VCaP (cell line): ENCODE measurements at regions not wholly inside any gene's neighbourhood (a gene's known extent, or its start where the extent isn't known, plus 50 kb on each side); places are given as distances from the start of the nearest gene placed in this dataset.

Source experiments
- H3K27ac ChIP-seq: fragments of 450-650 bp; 2 replicates; pipeline ENCODE4 v1.5.1; 2017
- TF ChIP-seq, protein P1 (sequence below): fragments of 450-650 bp; conservative IDR thresholded peaks from 2 replicates; pipeline ENCODE4 v1.5.1; 2017; ENCODE audit warnings: mild to moderate bottlenecking, moderate library complexity

DNA sequence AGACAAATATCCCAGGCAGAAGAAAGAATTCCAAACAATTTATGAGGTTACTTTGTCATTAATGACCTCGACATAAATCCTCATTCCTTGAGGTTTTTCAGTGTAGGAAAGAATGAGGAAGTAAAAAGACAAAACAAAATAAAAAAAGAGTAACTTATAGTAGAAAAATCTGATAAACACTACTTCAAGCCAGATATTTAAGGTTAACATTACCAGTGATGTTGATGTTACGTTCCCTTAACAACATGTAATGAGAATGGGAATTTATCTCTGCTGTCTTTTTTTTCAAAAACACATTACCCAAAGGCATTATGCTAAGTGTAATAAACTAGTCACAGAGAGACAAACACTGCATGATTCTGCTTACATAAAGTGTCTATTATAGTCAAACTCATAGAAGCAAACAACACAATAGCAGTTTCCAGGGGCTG lies 935.1 kb downstream of the SLITRK1 start:
- no peak overlapping the region for H3K27ac ChIP-seq
- TF ChIP-seq, protein P1, sequence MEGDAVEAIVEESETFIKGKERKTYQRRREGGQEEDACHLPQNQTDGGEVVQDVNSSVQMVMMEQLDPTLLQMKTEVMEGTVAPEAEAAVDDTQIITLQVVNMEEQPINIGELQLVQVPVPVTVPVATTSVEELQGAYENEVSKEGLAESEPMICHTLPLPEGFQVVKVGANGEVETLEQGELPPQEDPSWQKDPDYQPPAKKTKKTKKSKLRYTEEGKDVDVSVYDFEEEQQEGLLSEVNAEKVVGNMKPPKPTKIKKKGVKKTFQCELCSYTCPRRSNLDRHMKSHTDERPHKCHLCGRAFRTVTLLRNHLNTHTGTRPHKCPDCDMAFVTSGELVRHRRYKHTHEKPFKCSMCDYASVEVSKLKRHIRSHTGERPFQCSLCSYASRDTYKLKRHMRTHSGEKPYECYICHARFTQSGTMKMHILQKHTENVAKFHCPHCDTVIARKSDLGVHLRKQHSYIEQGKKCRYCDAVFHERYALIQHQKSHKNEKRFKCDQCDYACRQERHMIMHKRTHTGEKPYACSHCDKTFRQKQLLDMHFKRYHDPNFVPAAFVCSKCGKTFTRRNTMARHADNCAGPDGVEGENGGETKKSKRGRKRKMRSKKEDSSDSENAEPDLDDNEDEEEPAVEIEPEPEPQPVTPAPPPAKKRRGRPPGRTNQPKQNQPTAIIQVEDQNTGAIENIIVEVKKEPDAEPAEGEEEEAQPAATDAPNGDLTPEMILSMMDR, result no peak

DNA sequence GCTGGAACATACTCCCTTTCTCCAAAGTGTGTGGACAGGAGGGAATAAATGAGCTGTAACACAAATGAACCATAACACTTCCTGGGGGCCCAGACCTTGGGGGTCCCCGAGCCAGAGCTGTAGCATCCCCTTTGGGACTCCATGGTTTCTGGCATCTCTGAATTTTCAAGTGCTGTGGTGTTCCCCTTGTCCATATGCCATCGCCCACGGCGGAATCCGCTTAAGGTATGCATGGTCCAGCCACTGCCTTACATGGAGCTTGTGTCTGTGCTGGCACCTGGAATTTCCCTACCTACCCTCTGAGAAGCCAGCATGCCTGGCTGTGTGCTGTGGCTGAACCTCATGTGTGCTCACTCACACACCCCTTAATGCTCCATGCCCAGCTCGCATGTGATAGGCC lies 943.6 kb downstream of the SLITRK1 start:
- TF ChIP-seq, protein P1, result no peak
- H3K27ac ChIP-seq, result no peak overlapping the region

DNA sequence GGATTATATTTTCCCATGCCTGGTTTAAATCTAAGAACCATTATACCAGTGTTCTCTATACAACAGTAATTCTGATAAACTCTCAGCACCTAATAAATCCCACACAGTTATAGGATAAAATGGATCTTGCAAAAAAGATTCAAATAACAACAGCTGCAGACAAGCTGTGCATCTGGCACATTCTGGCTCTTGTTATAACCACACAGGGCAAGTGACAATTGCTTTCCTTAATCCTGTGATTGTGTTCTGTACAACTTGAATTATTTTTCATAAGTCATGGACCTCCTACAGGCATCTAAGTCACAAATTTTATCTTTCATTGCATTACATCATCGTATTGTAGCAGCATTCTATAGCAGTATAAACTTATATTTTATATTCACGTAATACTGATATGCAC lies 948.3 kb downstream of the SLITRK1 start:
- H3K27ac ChIP-seq, result no peak overlapping the region
- TF ChIP-seq, protein P1, result no peak

DNA sequence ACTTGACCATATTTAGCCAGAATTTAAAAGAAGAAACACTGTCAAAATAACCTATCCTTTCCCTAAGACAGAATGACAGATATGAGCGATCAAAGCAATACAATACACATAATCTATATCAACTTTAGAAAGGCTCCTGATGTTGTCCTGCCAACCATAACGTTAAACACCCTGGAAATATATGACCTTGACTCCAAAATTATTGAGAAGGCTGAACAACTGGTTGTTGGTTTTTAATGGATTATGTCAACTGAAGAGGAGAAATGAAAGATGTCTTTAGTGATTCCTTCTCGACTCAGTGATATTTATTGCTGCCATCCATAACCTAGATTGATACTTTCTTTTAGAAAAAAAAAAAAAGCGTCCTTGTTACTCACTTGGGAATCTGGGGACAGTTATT lies 957.2 kb downstream of the SLITRK1 start:
- H3K27ac ChIP-seq, result no peak overlapping the region
- TF ChIP-seq, protein P1, result no peak

DNA sequence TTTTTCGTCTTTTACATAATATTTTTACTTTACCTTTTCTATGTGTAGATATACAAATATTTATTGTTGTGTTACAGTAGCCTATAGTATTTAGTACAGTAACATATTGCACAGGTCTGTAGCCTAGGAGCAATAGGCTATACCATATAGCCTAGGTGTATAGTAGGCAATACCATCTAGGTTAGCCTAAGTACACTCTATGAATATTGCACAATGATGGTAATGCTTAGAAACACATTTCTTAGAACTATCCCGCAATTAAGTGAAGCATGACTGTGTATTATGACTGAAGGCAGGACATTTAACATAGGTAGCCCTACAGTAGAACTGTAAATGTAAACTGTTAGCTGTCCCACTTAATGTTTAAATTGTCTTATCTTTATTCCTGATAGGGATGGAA lies 964.3 kb downstream of the SLITRK1 start:
- H3K27ac ChIP-seq, result no peak overlapping the region
- TF ChIP-seq, protein P1, result no peak

DNA sequence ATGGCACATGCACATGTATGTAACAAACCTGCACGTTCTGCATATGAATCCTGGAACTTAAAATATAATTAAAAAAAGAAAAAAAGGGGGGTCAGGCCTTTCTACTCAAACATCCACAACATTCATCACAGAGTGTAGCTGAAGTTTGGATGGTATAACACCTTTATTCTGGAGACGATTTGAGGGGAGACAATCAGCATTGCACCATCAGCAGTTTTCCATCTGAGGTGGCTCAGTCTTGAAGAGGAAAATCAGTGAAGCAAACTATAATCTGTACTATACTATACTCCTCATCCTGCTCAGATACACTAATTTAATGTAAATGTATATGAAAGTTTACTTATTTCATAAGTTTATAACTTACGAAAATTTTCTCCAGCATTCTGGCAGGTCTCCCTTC lies 969.7 kb downstream of the SLITRK1 start:
- TF ChIP-seq, protein P1, result no peak
- H3K27ac ChIP-seq, result no peak overlapping the region

DNA sequence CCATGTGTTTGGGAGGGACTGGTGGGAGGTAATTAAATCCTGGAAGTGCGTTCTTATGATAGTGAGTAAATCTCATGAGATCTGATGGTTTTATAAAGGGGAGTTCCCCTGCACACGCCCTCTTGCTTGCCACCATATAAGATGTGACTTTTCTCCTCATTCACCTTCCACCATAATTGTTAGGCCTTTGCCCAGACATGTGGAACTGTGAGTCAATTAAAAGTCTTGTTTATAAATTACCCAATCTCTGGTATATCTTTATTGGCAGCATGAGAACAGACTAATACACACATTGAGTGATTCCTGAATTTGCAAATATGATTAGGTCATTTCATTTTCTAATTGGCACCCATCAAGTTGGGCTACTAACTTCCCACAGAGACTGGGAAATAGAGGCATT lies 977.2 kb downstream of the SLITRK1 start:
- no peak overlapping the region for H3K27ac ChIP-seq
- TF ChIP-seq, protein P1, result no peak

DNA sequence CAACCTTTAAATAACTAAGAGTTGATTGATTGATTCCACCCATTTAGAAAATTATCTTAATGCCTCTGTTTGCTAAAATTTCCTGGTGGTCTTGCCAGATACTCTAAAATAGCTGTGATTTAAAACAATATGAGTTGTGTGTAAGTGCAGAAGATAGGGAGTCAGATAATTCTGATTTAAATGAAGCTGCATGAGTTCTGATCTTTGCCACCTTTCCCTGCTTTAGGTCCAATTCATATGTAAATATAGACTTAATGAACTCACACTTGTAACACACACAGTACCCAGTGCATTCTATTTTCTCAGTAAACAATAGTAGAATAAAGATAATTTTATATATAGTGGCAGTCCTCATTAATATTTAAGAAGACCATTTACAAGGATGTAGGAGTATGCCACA lies 981.8 kb downstream of the SLITRK1 start:
- TF ChIP-seq, protein P1, result no peak
- H3K27ac ChIP-seq, result no peak overlapping the region
